Activated CD8-positive, alpha-beta T cell treated with anti-CD3 and anti-CD28 coated beads, Interleukin-2, amount 10 ng/mL, durations not matched to agents 7 days and 5 days (primary cell): ENCODE measurements at regions not wholly inside any gene's neighbourhood (a gene's known extent, or its start where the extent isn't known, plus 50 kb on each side); places are given as distances from the start of the nearest gene placed in this dataset.
A peak's percentile ranks its signal among the peaks of the same experiment; 100 is the strongest.
"Not testable (repeated sequence)": the region's sequence is repeated elsewhere in the genome, so short reads cannot be mapped to it uniquely, and the experiment has no call there.

ENCODE experiments used
- ATAC-seq: fragments of 150-1000 bp; cut with Tn5 transposase; one replicate; pipeline ENCODE4 v1.10.0; 2021; ENCODE audit warnings: moderate library complexity
- CTCF ChIA-PET: fragments of 350-600 bp; sonication (Branson Sonifier 250); formaldehyde crosslinking; loops from one replicate; lab custom pipeline; 2021; ENCODE audit warnings: antibody characterized with exemption; lab: Charles Lee
- POLR2A ChIA-PET: fragments of 350-600 bp; sonication (Branson Sonifier 250); formaldehyde crosslinking; loops from one replicate; lab custom pipeline; 2021; ENCODE audit warnings: antibody characterized with exemption; lab: Charles Lee
- DNase-seq: peaks from one replicate; pipeline ENCODE4 v3.0.0-alpha.2; 2020
- H3K27ac Mint-ChIP-seq: one replicate; pipeline ENCODE4 v1.8.0; 2021; ENCODE audit warnings: mild to moderate bottlenecking, mixed read lengths
- H3K27me3 Mint-ChIP-seq: one replicate; pipeline ENCODE4 v1.8.0; 2021; ENCODE audit warnings: low read depth, mixed read lengths
- H3K36me3 Mint-ChIP-seq: one replicate; pipeline ENCODE4 v1.8.0; 2021; ENCODE audit warnings: low read depth, mixed read lengths
- H3K4me1 Mint-ChIP-seq: one replicate; pipeline ENCODE4 v1.8.0; 2021; ENCODE audit warnings: low read depth, mixed read lengths
- H3K4me3 Mint-ChIP-seq: one replicate; pipeline ENCODE4 v1.8.0; 2021; ENCODE audit warnings: mild to moderate bottlenecking, mixed read lengths
- H3K9me3 Mint-ChIP-seq: one replicate; pipeline ENCODE4 v1.8.0; 2022; ENCODE audit warnings: mixed read lengths; ENCODE audit not compliant: insufficient read depth

DNA sequence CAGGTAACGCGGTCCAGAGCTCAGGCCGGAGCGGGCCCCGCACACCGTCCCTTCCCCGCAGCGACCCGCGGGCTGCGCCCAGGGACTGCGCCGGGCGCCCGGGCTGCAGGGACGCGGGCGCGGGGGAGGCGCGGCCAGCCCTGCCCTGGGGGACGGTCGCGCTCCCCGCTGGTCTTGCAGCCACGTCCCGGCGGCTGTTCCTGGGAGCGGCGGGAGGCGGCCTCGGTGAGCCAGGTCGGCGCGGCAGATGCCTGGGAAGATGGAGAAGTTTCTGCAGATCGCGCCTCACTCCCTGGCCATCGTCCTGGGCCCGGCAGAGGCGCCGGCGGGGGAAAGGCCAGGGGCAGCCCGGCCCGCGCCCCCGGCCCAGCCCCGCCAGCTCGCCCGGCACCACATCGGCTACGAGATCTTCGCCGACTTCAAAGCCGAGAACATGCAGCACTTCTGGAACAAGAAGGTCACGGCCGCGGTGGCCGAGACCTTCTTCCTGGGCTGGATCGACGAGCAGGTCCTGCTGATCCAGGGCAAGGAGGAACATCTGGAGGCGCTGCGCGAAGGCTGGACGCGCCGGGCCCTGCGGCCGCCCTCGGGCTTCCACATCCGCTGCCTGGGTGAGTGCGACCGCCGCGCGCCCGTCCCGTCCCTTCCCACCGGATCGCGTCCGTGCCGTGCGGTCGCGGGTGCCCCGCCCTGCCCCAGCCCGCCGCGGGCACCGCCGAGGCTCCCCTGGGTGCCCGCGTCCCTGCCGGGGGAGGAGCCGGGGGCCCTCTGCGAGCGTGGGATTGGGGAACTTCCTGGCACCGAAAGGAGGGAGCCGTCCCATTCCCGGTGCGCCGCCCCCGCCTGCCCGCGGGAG, 107.4 kb upstream of the STOX2 start:
- H3K27ac Mint-ChIP-seq, result no peak overlapping the region
- H3K27me3 Mint-ChIP-seq, result peaks cover 68% of the 10 kb centered on the region
- ATAC-seq (peak; percentile 62), DNase-seq (peak; percentile 27)
- H3K4me3 Mint-ChIP-seq, result no peak overlapping the region
- POLR2A ChIA-PET, result no interaction called here
- CTCF ChIA-PET, result no interaction called here
- peaks cover 7% of the 10 kb centered on the region for H3K9me3 Mint-ChIP-seq
- H3K4me1 Mint-ChIP-seq, result peaks cover 12% of the 10 kb centered on the region
- peaks cover 5% of the 10 kb centered on the region for H3K36me3 Mint-ChIP-seq

DNA sequence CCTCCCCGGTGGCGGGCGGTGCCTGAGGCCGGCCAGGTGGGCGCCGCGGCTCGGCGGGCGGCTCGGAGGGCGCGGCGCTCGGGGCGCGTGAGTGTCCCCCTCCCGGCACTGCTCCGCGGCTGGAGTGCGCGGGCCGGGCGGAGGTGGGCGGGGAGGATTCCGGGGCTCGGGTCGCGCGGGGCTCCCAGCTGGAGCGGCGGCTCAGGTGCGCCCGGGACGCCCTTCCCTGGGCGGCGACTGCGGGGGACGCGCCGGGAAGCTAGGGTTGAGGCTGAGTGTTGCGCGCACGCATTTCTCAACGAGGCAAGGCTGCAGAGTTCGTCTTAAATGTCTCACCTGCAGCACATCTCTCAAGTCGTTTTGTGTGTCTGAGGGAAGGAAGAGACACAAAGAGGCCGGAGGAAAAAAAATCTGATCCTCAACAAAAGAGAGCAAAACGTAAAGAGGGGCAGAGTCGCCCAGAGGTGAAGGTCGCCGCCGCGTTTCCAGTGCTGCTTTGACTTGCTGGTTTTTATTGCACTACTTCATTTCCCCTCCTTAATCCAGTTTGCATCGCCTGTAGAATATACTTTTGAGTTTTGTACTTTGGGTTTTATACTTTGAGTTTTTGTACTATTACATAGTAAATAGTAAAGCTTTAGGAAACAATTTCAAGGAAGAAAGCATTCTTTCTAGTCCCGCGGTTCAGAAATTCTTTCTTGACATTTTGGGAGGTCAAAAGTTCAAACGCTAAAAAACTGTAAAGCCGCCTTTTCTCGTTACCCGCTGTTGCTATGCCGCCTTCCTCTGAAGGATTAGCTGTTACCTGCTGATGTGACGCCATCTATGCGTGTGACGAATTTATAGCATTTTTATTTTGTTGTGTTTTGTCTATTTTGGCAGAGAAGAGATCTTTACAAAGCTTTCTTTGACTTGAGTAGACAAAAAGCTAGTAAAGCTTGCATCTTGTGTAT, 106.5 kb upstream of the STOX2 start:
- Mint-ChIP-seq H3K36me3 (peaks cover 5% of the 10 kb centered on the region), H3K27ac (no peak overlapping the region), H3K4me1 (peaks cover 12% of the 10 kb centered on the region), H3K4me3 (peak overlapping the region; percentile 46), H3K9me3 (peaks cover 1% of the 10 kb centered on the region), H3K27me3 (peaks cover 66% of the 10 kb centered on the region)
- ATAC-seq, result peak; percentile 32
- CTCF ChIA-PET, result no interaction called here
- DNase-seq, result peak; percentile 31
- POLR2A ChIA-PET, result no interaction called here

DNA sequence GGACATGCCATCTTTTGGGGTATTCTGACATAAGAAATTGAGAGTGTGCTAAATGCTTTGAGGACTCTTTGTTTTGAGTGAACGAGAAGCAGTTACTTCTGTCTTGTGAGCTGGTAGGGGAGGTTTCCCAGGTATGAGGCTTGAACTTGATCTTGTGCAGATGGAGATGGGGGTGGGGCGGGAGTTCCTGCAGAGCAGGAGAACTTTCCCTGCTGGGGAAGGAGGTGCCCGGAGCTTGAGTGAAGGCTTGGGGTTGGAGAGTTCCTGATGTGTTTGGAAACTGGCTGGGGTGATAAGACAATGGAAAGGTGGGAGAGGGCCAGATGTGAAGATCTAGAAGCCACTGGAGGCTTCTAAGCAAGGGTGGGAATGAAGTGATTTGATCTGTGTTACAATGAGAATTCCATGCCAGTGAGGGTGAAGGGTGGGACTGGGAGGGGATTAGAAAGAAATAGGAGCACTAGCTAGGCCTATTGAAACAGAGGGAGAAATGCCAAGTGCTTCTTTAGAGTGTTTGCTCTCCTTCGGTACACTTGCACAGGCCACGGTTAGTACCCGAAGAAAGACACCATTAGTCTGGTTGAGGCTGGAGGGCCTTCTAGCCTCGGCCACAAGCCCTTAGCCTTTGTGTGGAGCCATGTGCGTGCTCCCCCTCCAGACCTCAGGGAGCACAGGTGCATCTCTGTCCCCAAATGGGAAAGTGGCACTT, 103.5 kb upstream of the STOX2 start:
- DNase-seq (no peak), ATAC-seq (no peak)
- Mint-ChIP-seq H3K27ac (no peak overlapping the region), H3K27me3 (peaks cover 46% of the 10 kb centered on the region), H3K4me1 (peaks cover 11% of the 10 kb centered on the region), H3K9me3 (no peaks in the 10 kb centered on the region), H3K4me3 (no peak overlapping the region), H3K36me3 (peaks cover 4% of the 10 kb centered on the region)
- ChIA-PET CTCF (no interaction called here), POLR2A (no interaction called here)

DNA sequence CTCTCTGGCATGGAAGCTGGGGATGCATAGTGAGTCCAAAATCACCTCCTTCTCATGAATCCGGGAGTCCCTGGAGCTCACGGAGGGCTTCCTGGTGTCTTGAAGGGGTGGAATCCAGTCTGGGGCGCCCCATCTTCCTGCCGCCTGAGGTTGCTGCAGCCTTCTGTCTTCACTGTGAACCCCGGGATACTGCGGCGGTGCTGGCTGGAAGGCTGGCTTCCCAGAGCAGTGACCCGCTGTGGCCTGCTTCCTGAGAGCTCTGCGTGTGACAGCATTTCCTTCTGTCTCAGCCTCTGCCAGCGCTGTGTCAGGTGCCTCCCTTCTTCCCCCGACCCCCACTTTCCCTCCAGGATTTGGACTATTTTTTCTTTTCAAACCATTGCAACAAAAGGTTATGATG, 98.8 kb upstream of the STOX2 start:
- H3K9me3 Mint-ChIP-seq, result no peaks in the 10 kb centered on the region
- ChIA-PET CTCF (no interaction called here), POLR2A (no interaction called here)
- no peak overlapping the region for H3K27ac Mint-ChIP-seq
- no peak overlapping the region for H3K4me3 Mint-ChIP-seq
- H3K36me3 Mint-ChIP-seq, result no peaks in the 10 kb centered on the region
- peaks cover 18% of the 10 kb centered on the region for H3K27me3 Mint-ChIP-seq
- H3K4me1 Mint-ChIP-seq, result no peaks in the 10 kb centered on the region
- DNase-seq (no peak), ATAC-seq (no peak)

DNA sequence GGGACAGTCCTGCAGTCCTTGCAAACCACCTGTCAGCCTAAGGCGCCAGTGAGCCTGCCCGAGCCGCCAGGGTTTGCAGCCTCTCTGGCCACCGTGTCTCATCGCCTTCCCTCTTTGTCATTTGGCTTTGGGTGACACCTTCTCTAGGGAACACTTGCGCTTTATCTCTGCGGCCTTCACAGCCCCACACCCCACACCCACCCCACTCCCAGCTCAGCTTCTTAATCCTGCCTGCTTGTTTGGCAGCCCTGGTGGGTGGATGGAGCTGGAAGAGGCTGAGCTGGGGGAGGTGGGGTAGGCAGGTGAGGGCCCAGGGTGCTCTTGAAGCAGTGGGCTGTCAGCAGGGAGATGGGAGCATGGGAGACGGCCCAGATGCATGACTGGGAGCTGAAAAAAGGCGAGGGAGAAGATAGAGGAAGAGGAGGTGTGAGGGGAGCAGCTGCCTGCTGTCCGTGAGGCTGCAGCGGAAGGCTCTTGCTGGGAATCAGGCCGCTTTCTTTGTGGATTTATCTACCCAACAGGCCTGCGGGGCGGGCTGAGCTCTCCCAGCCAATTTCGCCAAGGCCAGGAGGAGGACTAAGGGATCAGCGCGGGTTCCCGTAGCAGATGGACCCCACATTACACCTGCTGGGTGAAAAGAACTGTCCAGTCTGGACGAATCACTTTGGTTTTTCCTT, 97.5 kb upstream of the STOX2 start:
- DNase-seq, result no peak
- Mint-ChIP-seq H3K4me1 (no peaks in the 10 kb centered on the region), H3K27me3 (peaks cover 13% of the 10 kb centered on the region), H3K4me3 (no peak overlapping the region), H3K36me3 (no peaks in the 10 kb centered on the region), H3K27ac (no peak overlapping the region), H3K9me3 (no peaks in the 10 kb centered on the region)
- no peak for ATAC-seq
- ChIA-PET POLR2A (no interaction called here), CTCF (no interaction called here)

DNA sequence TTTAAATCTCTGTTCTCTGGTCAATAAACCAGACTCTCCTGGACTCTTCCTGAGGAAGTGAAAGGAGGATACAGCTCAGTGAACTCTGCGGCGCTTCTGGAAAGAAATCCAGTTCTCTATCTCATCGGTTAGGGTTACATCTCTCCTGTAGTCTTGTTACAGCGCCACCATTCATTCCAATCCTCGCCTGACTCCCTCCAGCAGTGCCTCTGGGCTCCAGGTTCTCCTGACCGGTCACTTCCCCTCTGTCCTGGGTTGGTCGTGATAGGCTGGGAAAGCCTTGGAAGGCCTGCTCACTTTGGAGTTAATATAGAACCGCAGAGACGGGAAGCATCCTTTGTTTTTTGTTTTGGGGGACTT, 97.0 kb upstream of the STOX2 start:
- Mint-ChIP-seq H3K27ac (no peak overlapping the region), H3K9me3 (no peaks in the 10 kb centered on the region), H3K4me1 (no peaks in the 10 kb centered on the region), H3K27me3 (peaks cover 9% of the 10 kb centered on the region), H3K36me3 (no peaks in the 10 kb centered on the region), H3K4me3 (no peak overlapping the region)
- DNase-seq (no peak), ATAC-seq (no peak)
- CTCF ChIA-PET, result no interaction called here
- POLR2A ChIA-PET, result no interaction called here

DNA sequence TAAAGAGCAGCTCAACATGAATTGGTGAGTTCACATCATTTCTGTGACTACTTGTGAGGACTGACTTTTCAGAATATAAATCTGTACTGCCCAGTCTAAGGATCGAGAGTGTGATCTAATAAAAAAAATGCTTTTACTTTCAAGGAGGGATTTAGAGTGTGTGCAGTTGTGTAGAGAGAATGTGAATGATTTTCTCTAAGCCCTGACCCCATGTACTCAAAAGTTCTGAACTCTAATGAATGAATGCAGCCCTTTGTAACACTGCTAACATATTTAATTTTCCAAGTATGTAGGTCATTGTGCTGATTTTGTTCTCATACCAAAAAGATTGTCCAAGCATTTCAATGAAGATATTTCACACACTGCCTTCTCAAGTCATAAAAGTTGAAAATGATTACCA, 92.5 kb upstream of the STOX2 start:
- Mint-ChIP-seq H3K36me3 (no peaks in the 10 kb centered on the region), H3K27ac (no peak overlapping the region), H3K4me3 (no peak overlapping the region), H3K9me3 (no peaks in the 10 kb centered on the region), H3K4me1 (no peaks in the 10 kb centered on the region), H3K27me3 (peaks cover 12% of the 10 kb centered on the region)
- DNase-seq, result no peak
- ATAC-seq, result no peak
- ChIA-PET CTCF (no interaction called here), POLR2A (no interaction called here)

DNA sequence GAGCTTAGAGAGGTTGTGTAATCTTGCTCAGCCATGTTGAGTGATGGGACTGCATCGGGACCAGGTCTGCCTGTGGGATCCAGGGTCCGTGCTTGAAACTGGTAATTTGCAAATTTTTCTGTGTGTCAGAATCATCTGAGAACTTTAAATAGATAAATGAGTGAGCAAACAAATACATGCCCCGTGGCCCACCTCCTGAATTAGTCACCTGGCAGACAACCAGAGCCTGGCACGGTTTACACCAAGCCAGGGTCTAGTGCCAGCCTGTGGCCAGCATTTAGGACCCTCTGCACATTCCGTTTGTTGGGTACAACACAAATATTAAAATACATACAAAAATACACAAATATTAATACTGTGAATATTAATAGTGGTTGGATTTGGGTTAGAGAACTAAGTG, 90.6 kb upstream of the STOX2 start:
- no peak for DNase-seq
- H3K4me3 Mint-ChIP-seq, result no peak overlapping the region
- H3K9me3 Mint-ChIP-seq, result no peaks in the 10 kb centered on the region
- ChIA-PET CTCF (no interaction called here), POLR2A (no interaction called here)
- H3K27me3 Mint-ChIP-seq, result peaks cover 12% of the 10 kb centered on the region
- H3K4me1 Mint-ChIP-seq, result no peaks in the 10 kb centered on the region
- H3K27ac Mint-ChIP-seq, result no peak overlapping the region
- ATAC-seq, result no peak
- H3K36me3 Mint-ChIP-seq, result no peaks in the 10 kb centered on the region

DNA sequence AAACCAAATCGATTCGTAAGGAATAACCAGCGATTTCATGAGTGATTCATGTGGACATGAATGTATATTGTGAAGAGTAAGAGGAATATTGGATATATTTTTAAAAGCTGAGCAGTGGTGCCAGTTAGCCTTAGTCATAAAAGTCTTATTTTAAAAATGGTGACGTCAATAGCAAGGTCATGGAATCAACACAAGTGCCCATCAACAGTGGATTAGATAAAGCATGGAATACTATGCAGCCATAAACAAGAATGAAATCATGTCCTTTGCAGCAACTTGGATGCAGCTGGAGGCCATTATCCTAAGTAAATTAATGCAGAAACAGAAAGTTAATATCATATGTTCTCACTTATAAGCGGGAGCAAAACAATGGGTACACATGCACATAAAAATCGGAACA, 89.0 kb upstream of the STOX2 start:
- ChIA-PET CTCF (no interaction called here), POLR2A (no interaction called here)
- H3K27me3 Mint-ChIP-seq, result peaks cover 6% of the 10 kb centered on the region

DNA sequence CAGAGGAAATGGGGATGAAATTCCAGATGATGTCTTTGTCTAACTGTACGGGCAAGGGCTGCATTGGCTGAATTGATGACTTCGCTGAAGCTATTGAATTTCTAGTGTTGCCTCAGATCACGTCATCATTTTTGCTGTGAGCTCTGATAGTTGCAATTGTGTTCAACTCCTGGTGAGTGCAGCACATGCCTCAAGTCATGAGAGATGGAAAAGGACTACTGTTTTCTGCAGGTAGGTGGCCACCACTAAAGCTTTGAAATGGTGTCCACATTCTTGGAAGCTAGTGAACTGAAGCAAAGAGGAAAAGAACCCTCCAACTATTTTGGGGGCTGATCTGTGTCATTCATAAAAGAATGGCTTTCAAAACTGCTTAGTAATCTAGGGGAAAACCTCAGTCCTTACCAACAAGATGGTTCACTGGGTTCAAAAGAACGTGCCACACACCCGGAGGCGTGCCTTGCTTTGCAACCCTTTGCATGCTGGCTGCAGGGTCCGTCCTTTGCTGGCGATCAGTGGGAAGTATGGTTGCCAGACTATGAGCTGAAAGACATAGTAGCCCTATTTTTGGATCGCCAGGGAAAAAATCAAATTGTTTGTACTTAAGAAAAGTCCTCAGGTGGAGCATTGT, 88.1 kb upstream of the STOX2 start:
- Mint-ChIP-seq H3K27me3 (peaks cover 3% of the 10 kb centered on the region), H3K4me3 (no peak overlapping the region), H3K27ac (no peak overlapping the region), H3K36me3 (no peaks in the 10 kb centered on the region), H3K4me1 (no peaks in the 10 kb centered on the region), H3K9me3 (no peaks in the 10 kb centered on the region)
- CTCF ChIA-PET, result no interaction called here
- POLR2A ChIA-PET, result no interaction called here
- no peak for DNase-seq
- ATAC-seq, result no peak

More for the DNA sequence above, 89.0 kb upstream of the STOX2 start:
- DNase-seq (no peak), ATAC-seq (no peak)
- Mint-ChIP-seq H3K27ac (no peak overlapping the region), H3K9me3 (no peaks in the 10 kb centered on the region), H3K4me1 (no peaks in the 10 kb centered on the region), H3K36me3 (no peaks in the 10 kb centered on the region), H3K4me3 (no peak overlapping the region)

DNA sequence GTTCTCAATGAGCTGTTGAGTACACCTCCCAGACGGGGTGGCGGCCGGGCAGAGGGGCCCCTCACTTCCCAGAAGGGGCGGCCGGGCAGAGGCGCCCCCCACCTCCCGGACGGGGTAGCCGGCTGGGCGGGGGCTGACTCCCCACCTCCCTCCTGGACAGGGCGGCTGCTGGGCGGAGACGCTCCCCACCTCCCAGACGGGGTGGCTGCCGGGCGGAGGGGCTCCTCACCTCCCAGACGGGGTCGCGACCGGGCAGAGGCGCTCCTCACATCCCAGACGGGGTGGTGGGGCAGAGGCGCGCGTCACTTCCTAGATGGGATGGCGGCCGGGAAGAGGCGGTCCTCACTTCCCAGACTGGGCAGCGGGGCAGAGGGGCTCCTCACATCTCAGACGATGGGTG, 86.5 kb upstream of the STOX2 start:
- H3K27ac Mint-ChIP-seq, H3K36me3 Mint-ChIP-seq, DNase-seq, H3K4me1 Mint-ChIP-seq, H3K4me3 Mint-ChIP-seq, ATAC-seq, POLR2A ChIA-PET, CTCF ChIA-PET, H3K27me3 Mint-ChIP-seq, H3K9me3 Mint-ChIP-seq: not testable (repeated sequence)
